IMR-90 (cell line): ENCODE measurements at regions not wholly inside any gene's neighbourhood (a gene's known extent, or its start where the extent isn't known, plus 50 kb on each side); places are given as distances from the start of the nearest gene placed in this dataset.

Source experiments
- ATAC-seq: fragments of 200-7000 bp; cut with Tn5 transposase; 2 replicates; pipeline ENCODE4 v1.9.1; 2020; ENCODE audit warnings: low read depth, mild to moderate bottlenecking, moderate library complexity
- BruUV-seq: library from RNA; stranded (reverse); fragments of 400-500 nt; replicated peaks from 2 replicates; lab custom pipeline; 2021; lab: Mats Ljungman, UMichigan
- CTCF ChIA-PET: fragments of 300-600 bp; formaldehyde crosslinking; extraction: SDS; loops from one replicate; lab custom pipeline; 2021; ENCODE audit warnings: antibody characterized with exemption; lab: Yijun Ruan, JAX
- POLR2A ChIA-PET: fragments of 300-600 bp; sonication (Branson Sonifier 250); formaldehyde crosslinking; loops from one replicate; lab custom pipeline; 2022; ENCODE audit warnings: antibody characterized with exemption; ENCODE audit not compliant: unreplicated experiment; lab: Charles Lee
- DNase-seq: peaks from one replicate; pipeline ENCODE4 v3.0.0; 2013
- H2AFZ ChIP-seq: replicated peaks from 2 replicates; pipeline ENCODE3; 2013; ENCODE audit warnings: low read length, mild to moderate bottlenecking; ENCODE audit not compliant: poor library complexity
- H2AK5ac ChIP-seq: 2 replicates; pipeline ENCODE4 v1.6.1; 2013; ENCODE audit warnings: low read depth, low read length, inconsistent platforms
- H2AK9ac ChIP-seq: replicated peaks from 2 replicates; pipeline ENCODE3; 2013; ENCODE audit warnings: mild to moderate bottlenecking, low read depth, low read length, moderate library complexity; ENCODE audit not compliant: poor library complexity
- H2BK120ac ChIP-seq: 2 replicates; pipeline ENCODE4 v1.6.1; 2013; ENCODE audit warnings: low read depth, low read length, inconsistent platforms
- H2BK15ac ChIP-seq: 3 replicates; pipeline ENCODE4 v1.6.1; 2013; ENCODE audit warnings: low read depth, low read length, inconsistent platforms
- H2BK20ac ChIP-seq: 2 replicates; pipeline ENCODE4 v1.6.1; 2013; ENCODE audit warnings: low read depth, mild to moderate bottlenecking, inconsistent platforms, low read length, moderate library complexity
- H2BK5ac ChIP-seq: 2 replicates; pipeline ENCODE4 v1.6.1; 2013; ENCODE audit warnings: mild to moderate bottlenecking, low read depth, low read length, inconsistent platforms; ENCODE audit not compliant: poor library complexity, severe bottlenecking
- H3K14ac ChIP-seq: replicated peaks from 2 replicates; pipeline ENCODE4 v1.6.1; 2013; ENCODE audit warnings: low read depth, low read length, inconsistent platforms
- H3K18ac ChIP-seq: 2 replicates; pipeline ENCODE4 v1.6.1; 2013; ENCODE audit warnings: low read depth, low read length, control low read depth
- H3K23ac ChIP-seq: 2 replicates; pipeline ENCODE4 v1.6.1; 2013; ENCODE audit warnings: low read depth, low read length, inconsistent platforms
- H3K27ac ChIP-seq: 2 replicates; pipeline ENCODE4 v1.5.1; 2013; ENCODE audit warnings: mild to moderate bottlenecking, control low read depth, low read length; ENCODE audit not compliant: insufficient read depth
- H3K27me3 ChIP-seq: 2 replicates; pipeline ENCODE4 v1.6.1; 2013; ENCODE audit warnings: low read length; ENCODE audit not compliant: control insufficient read depth, insufficient read depth
- H3K36me3 ChIP-seq: 2 replicates; pipeline ENCODE4 v1.6.1; 2013; ENCODE audit warnings: low read length, mixed read lengths; ENCODE audit not compliant: control insufficient read depth, insufficient read depth
- H3K4ac ChIP-seq: 2 replicates; pipeline ENCODE4 v1.6.1; 2013; ENCODE audit warnings: low read depth, low read length, inconsistent platforms
- H3K4me1 ChIP-seq: 2 replicates; pipeline ENCODE4 v1.6.1; 2013; ENCODE audit warnings: low read length, mixed read lengths; ENCODE audit not compliant: control insufficient read depth, insufficient read depth
- H3K4me2 ChIP-seq: 2 replicates; pipeline ENCODE4 v1.6.1; 2013; ENCODE audit warnings: low read depth, mild to moderate bottlenecking, control low read depth, low read length, moderate library complexity
- H3K4me3 ChIP-seq: 2 replicates; pipeline ENCODE4 v1.5.1; 2013; ENCODE audit warnings: low read depth, mild to moderate bottlenecking, control low read depth, low read length, moderate library complexity; ENCODE audit not compliant: insufficient read depth
- H3K56ac ChIP-seq: 2 replicates; pipeline ENCODE4 v1.6.1; 2013; ENCODE audit warnings: low read length, inconsistent platforms; ENCODE audit not compliant: insufficient read depth; ENCODE audit errors: extremely low read depth
- H3K79me1 ChIP-seq, 2 experiments: 2 replicates each; pipeline ENCODE4 v1.6.1; 2013; ENCODE audit warnings: low read length in 2 of 2, inconsistent platforms in 1 of 2, low read depth in 1 of 2
- H3K9ac ChIP-seq: 2 replicates; pipeline ENCODE4 v1.6.1; 2013; ENCODE audit warnings: low read depth, low read length, control low read depth
- H3K9me1 ChIP-seq: 2 replicates; pipeline ENCODE4 v1.6.1; 2013; ENCODE audit warnings: low read length, inconsistent platforms; ENCODE audit not compliant: insufficient read depth
- H3K9me3 ChIP-seq: 2 replicates; pipeline ENCODE4 v1.6.1; 2013; ENCODE audit warnings: low read length; ENCODE audit not compliant: control insufficient read depth, insufficient read depth
- H4K20me1 ChIP-seq: 2 replicates; pipeline ENCODE4 v1.6.1; 2013; ENCODE audit warnings: low read length, inconsistent platforms; ENCODE audit not compliant: insufficient read depth
- H4K5ac ChIP-seq: 2 replicates; pipeline ENCODE4 v1.6.1; 2013; ENCODE audit warnings: mild to moderate bottlenecking, low read depth, low read length, control low read depth
- H4K8ac ChIP-seq, 2 experiments: 2 replicates each; pipeline ENCODE4 v1.6.1; 2013; ENCODE audit warnings: low read depth in 2 of 2, low read length in 2 of 2, control low read depth in 1 of 2, inconsistent platforms in 1 of 2
- H4K91ac ChIP-seq: 2 replicates; pipeline ENCODE4 v1.6.1; 2013; ENCODE audit warnings: low read depth, low read length, inconsistent platforms; ENCODE audit not compliant: insufficient read depth
- BHLHE40 ChIP-seq: fragments of 150-350 bp; IDR thresholded peaks from 2 replicates; pipeline ENCODE4 v1.6.1; 2016; ENCODE audit warnings: mild to moderate bottlenecking, low read depth, low read length
- CEBPB ChIP-seq: IDR thresholded peaks from 2 replicates; pipeline ENCODE4 v1.6.1; 2012; ENCODE audit warnings: low read depth, low read length, improper control_type of control experiment
- CHD1 ChIP-seq: IDR thresholded peaks from 2 replicates; pipeline ENCODE4 v1.6.1; 2012; ENCODE audit warnings: low read depth, low read length, improper control_type of control experiment
- CTCF ChIP-seq: conservative IDR thresholded peaks from 2 replicates; pipeline ENCODE4 v1.5.1; 2012; ENCODE audit warnings: mild to moderate bottlenecking, low read depth, low read length, improper control_type of control experiment
- ELK1 ChIP-seq: fragments of 150-350 bp; IDR thresholded peaks from 2 replicates; pipeline ENCODE4 v1.6.1; 2016; ENCODE audit warnings: low read depth, mild to moderate bottlenecking, low read length, moderate library complexity, borderline replicate concordance
- FOS ChIP-seq: fragments of 150-350 bp; IDR thresholded peaks from 2 replicates; pipeline ENCODE4 v1.6.1; 2016; ENCODE audit warnings: low read depth, low read length
- MAFK ChIP-seq: IDR thresholded peaks from 2 replicates; pipeline ENCODE4 v1.6.1; 2012; ENCODE audit warnings: low read depth, low read length, improper control_type of control experiment
- MAZ ChIP-seq: IDR thresholded peaks from 2 replicates; pipeline ENCODE4 v1.6.1; 2012; ENCODE audit warnings: low read depth, mild to moderate bottlenecking, low read length, improper control_type of control experiment, moderate library complexity, borderline replicate concordance
- MXI1 ChIP-seq: IDR thresholded peaks from 2 replicates; pipeline ENCODE4 v1.6.1; 2012; ENCODE audit warnings: low read depth, mild to moderate bottlenecking, low read length, moderate library complexity, borderline replicate concordance
- NFE2L2 ChIP-seq: fragments of 150-350 bp; IDR thresholded peaks from 2 replicates; pipeline ENCODE4 v1.6.1; 2016; ENCODE audit warnings: low read depth, mild to moderate bottlenecking, low read length
- POLR2A ChIP-seq: IDR thresholded peaks from 2 replicates; pipeline ENCODE4 v1.6.1; 2012; ENCODE audit warnings: mild to moderate bottlenecking, low read depth, low read length
- RAD21 ChIP-seq: IDR thresholded peaks from 2 replicates; pipeline ENCODE4 v1.6.1; 2012; ENCODE audit warnings: low read length, improper control_type of control experiment
- RCOR1 ChIP-seq: IDR thresholded peaks from 2 replicates; pipeline ENCODE4 v1.6.1; 2012; ENCODE audit warnings: mild to moderate bottlenecking, low read length, improper control_type of control experiment; ENCODE audit not compliant: insufficient replicate concordance
- RFX5 ChIP-seq: IDR thresholded peaks from 2 replicates; pipeline ENCODE4 v1.8.0; 2012; ENCODE audit warnings: low read depth, mild to moderate bottlenecking, low read length, moderate library complexity
- SMC3 ChIP-seq: fragments of 150-350 bp; IDR thresholded peaks from 2 replicates; pipeline ENCODE4 v1.6.1; 2016; ENCODE audit warnings: low read depth, mild to moderate bottlenecking, antibody characterized with exemption, low read length, moderate library complexity
- USF2 ChIP-seq: fragments of 150-350 bp; IDR thresholded peaks from 2 replicates; pipeline ENCODE4 v1.6.1; 2017; ENCODE audit warnings: mild to moderate bottlenecking, antibody characterized with exemption, low read length, low read depth
- WGBS, 2 experiments: methylation state at CpG; one replicate each; pipeline versions ENCODE4 v1.1.5 to v1.1.7; 2013; ENCODE audit warnings: missing lambda C conversion rate in 2 of 2; ENCODE audit not compliant: insufficient read length in 1 of 2; ENCODE audit errors: extremely low coverage in 2 of 2; 5-methylcytosine and 5-hydroxymethylcytosine counted together
- dilution Hi-C: fragments of 300-500 bp; cut with HindIII; formaldehyde crosslinking; loops from one replicate; pipeline ENCODE4 v1.14.3; 2018; ENCODE audit warnings: low sequenced_read_pairs; ENCODE audit not compliant: unreplicated experiment
- in situ Hi-C: fragments of 300-500 bp; cut with MboI; formaldehyde crosslinking; loops from 3 replicates; pipeline ENCODE4 v1.14.3; 2019; ENCODE audit warnings: low sequenced_read_pairs, inconsistent platforms, mixed read lengths
- intact Hi-C: fragments of 100-400 bp; cut with micrococcal nuclease; formaldehyde crosslinking; loops from 2 replicates; pipeline ENCODE4 v1.10.0; 2022

- CTCF ChIA-PET: no interaction called here
- no peak overlapping the region for H3K4ac ChIP-seq
- in situ Hi-C loops (no loop called here), dilution Hi-C loops (no loop called here), intact Hi-C loops (no loop called here)
- no TSS peak for BruUV-seq
- H2BK20ac ChIP-seq: no peak overlapping the region
- H4K91ac ChIP-seq: no peak overlapping the region
- H2BK15ac ChIP-seq: no peak overlapping the region
- H3K79me1 ChIP-seq: no peaks in the 10 kb centered on the region
- DNase-seq (no peak), ATAC-seq (no peak)
- WGBS, 2 experiments: no CpG with 5 or more reads among the region's 1 CpG
- no peak overlapping the region for H3K56ac ChIP-seq
- no peak overlapping the region for H2BK5ac ChIP-seq
- POLR2A ChIA-PET: no interaction called here
- no peak overlapping the region for H4K8ac ChIP-seq
- no peak overlapping the region for H2BK120ac ChIP-seq
- no peaks in the 10 kb centered on the region for H4K20me1 ChIP-seq
- TF ChIP-seq MAZ (no peak), ELK1 (no peak), RFX5 (no peak), MAFK (no peak), NFE2L2 (no peak), CHD1 (no peak), FOS (no peak), RAD21 (no peak), MXI1 (no peak), POLR2A (no peak), SMC3 (no peak), USF2 (no peak), CTCF (no peak), BHLHE40 (no peak), CEBPB (no peak), RCOR1 (no peak)
- H3K27ac ChIP-seq: no peak overlapping the region
- no peak overlapping the region for H3K23ac ChIP-seq
- no peaks in the 10 kb centered on the region for H3K4me1 ChIP-seq
- H3K4me2 ChIP-seq: no peak overlapping the region
- no peaks in the 10 kb centered on the region for H3K9me1 ChIP-seq
- H3K4me3 ChIP-seq: no peak overlapping the region
- no peak overlapping the region for H4K5ac ChIP-seq
- H3K9me3 ChIP-seq: no peaks in the 10 kb centered on the region
- H2AK5ac ChIP-seq: no peak overlapping the region
- no peak overlapping the region for H2AK9ac ChIP-seq
- H3K36me3 ChIP-seq: no peaks in the 10 kb centered on the region
- no peak overlapping the region for H3K9ac ChIP-seq
- no peak overlapping the region for H2AFZ ChIP-seq
- H3K18ac ChIP-seq: no peak overlapping the region
- H3K14ac ChIP-seq: no peak overlapping the region
- no peaks in the 10 kb centered on the region for H3K27me3 ChIP-seq
Measured at GRCh38 chr4:106852426-106852825, 183.7 kb downstream of the DKK2 start.
